GM19438 (cell line): ENCODE measurements at regions not wholly inside any gene's neighbourhood (a gene's known extent, or its start where the extent isn't known, plus 50 kb on each side); places are given as distances from the start of the nearest gene placed in this dataset.

Experiments
- ATAC-seq: cut with Tn5 transposase; IDR thresholded peaks from one replicate; pipeline ENCODE4 v1.9.1; 2021; ENCODE audit warnings: low read depth; ENCODE audit not compliant: unreplicated experiment

GRCh38 chr3:116920826-116921610 lies 211.4 kb downstream of the TUSC7 start:
- ATAC-seq: no peak

GRCh38 chr3:116927918-116928317 lies 218.3 kb downstream of the TUSC7 start:
- ATAC-seq: no peak

GRCh38 chr3:116929505-116930222 lies 220.1 kb downstream of the TUSC7 start:
- ATAC-seq: no peak

GRCh38 chr3:116930786-116931185 lies 221.2 kb downstream of the TUSC7 start:
- no peak for ATAC-seq

GRCh38 chr3:116939091-116939490 lies 229.5 kb downstream of the TUSC7 start:
- no peak for ATAC-seq

- no peak for ATAC-seq
Measured at GRCh38 chr3:116939550-116939949, 230.0 kb downstream of the TUSC7 start.

- ATAC-seq: no peak
Measured at GRCh38 chr3:116940719-116941118, 231.1 kb downstream of the TUSC7 start.

GRCh38 chr3:116946376-116946775 lies 236.8 kb downstream of the TUSC7 start:
- ATAC-seq: no peak

- ATAC-seq: no peak
Measured at GRCh38 chr3:116947148-116947547, 237.6 kb downstream of the TUSC7 start.

GRCh38 chr3:116947809-116948208 lies 238.2 kb downstream of the TUSC7 start:
- no peak for ATAC-seq

- no peak for ATAC-seq
Measured at GRCh38 chr3:116950301-116951055, 240.9 kb downstream of the TUSC7 start.

GRCh38 chr3:116951610-116952009 lies 242.0 kb downstream of the TUSC7 start:
- no peak for ATAC-seq

GRCh38 chr3:116958291-116958690 lies 248.7 kb downstream of the TUSC7 start:
- no peak for ATAC-seq

GRCh38 chr3:116961106-116961505 lies 251.5 kb downstream of the TUSC7 start:
- no peak for ATAC-seq

GRCh38 chr3:116963802-116964201 lies 254.2 kb downstream of the TUSC7 start:
- no peak for ATAC-seq

GRCh38 chr3:116966649-116967048 lies 257.1 kb downstream of the TUSC7 start:
- no peak for ATAC-seq

- ATAC-seq: no peak
Measured at GRCh38 chr3:116969135-116969534, 259.6 kb downstream of the TUSC7 start.

GRCh38 chr3:116969646-116970045 lies 260.1 kb downstream of the TUSC7 start:
- ATAC-seq: no peak

- no peak for ATAC-seq
Measured at GRCh38 chr3:116971531-116971930, 262.0 kb downstream of the TUSC7 start.

GRCh38 chr3:116974702-116975101 lies 265.1 kb downstream of the TUSC7 start:
- ATAC-seq: no peak

GRCh38 chr3:116977441-116977840 lies 267.9 kb downstream of the TUSC7 start:
- no peak for ATAC-seq
